ENCODE measurements at regions not wholly inside any gene's neighbourhood (a gene's known extent, or its start where the extent isn't known, plus 50 kb on each side); places are given as distances from the start of the nearest gene placed in this dataset.

DNA sequence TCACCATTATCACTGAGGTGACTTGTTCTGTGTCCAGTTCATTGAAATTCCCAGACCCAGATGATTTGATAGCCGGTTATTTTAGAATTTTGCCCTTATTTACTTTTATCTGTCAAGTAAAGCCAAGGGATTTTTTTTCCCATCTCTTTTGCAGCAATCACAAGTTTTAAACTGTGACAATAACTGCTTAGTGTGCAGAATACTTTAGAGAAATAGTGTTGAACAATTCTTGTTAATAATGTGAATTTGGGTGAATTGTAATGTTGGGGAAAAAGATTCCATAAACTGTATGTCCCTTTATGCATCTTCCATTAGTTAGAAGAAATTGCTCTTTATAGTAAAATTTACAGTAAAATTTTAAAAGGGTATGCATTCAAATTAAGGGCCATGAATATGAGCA, 79.5 kb downstream of the SLITRK6 start:
- no peak for TF ChIP-seq POLR2AphosphoS5 (IDR thresholded peaks at IDR 0.05)
- TF ChIP-seq POLR2A (IDR thresholded peaks at IDR 0.05), result no peak
- TF ChIP-seq, protein P1, sequence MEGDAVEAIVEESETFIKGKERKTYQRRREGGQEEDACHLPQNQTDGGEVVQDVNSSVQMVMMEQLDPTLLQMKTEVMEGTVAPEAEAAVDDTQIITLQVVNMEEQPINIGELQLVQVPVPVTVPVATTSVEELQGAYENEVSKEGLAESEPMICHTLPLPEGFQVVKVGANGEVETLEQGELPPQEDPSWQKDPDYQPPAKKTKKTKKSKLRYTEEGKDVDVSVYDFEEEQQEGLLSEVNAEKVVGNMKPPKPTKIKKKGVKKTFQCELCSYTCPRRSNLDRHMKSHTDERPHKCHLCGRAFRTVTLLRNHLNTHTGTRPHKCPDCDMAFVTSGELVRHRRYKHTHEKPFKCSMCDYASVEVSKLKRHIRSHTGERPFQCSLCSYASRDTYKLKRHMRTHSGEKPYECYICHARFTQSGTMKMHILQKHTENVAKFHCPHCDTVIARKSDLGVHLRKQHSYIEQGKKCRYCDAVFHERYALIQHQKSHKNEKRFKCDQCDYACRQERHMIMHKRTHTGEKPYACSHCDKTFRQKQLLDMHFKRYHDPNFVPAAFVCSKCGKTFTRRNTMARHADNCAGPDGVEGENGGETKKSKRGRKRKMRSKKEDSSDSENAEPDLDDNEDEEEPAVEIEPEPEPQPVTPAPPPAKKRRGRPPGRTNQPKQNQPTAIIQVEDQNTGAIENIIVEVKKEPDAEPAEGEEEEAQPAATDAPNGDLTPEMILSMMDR (IDR thresholded peaks at IDR 0.05 in 8 of 11, conservative IDR thresholded peaks at IDR 0.05 in 3 of 11), result no peak
- WGBS, 5 donors, result 86 to 98% (median 92%) methylated on average over 1 of the region's 1 CpG

DNA sequence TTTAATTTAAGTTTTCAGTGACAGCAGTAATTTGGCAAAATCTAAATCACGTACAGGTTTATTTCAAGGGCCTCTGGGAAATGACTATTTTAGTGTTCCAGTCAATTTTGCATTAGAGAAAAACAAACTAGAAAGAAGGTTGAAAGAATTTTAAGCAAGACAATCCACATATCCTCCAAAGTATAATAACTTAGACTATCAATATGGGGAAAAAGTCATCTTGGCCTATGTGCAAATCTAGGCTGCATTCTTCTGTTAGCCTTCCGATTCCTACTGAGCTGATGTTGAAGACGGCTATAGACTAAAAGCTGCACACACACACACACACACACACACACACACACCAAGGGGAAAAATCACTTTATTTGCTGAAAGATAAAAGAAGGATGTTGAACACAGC, 81.3 kb downstream of the SLITRK6 start:
- Histone ChIP-seq H3K4me3 (no peak overlapping the region), H3K36me3 (no peaks in the 10 kb centered on the region), H3K9me3 (no peaks in the 10 kb centered on the region), H3K27me3 (replicated peaks in 1 of 7) (no peaks in the 10 kb centered on the region), H3K4me1 (no peaks in the 10 kb centered on the region), H3K27ac (no peak overlapping the region)
- 78 to 90% (median 85%) methylated on average over 3 of the region's 3 CpGs for WGBS, 5 donors
- no peak for TF ChIP-seq POLR2A (IDR thresholded peaks at IDR 0.05)
- TF ChIP-seq, protein P1 (IDR thresholded peaks at IDR 0.05 in 8 of 11, conservative IDR thresholded peaks at IDR 0.05 in 3 of 11), result no peak
- no peak for TF ChIP-seq POLR2AphosphoS5 (IDR thresholded peaks at IDR 0.05)
- DNase-seq, result no peak
- intact Hi-C loops (cut with DNase I; ENCODE audit: low total_unique reads), result no loop called here

More for the DNA sequence above, 79.5 kb downstream of the SLITRK6 start:
- Histone ChIP-seq H3K36me3 (no peaks in the 10 kb centered on the region), H3K27me3 (replicated peaks in 1 of 7) (no peaks in the 10 kb centered on the region), H3K9me3 (no peaks in the 10 kb centered on the region), H3K4me1 (no peaks in the 10 kb centered on the region), H3K27ac (no peak overlapping the region), H3K4me3 (no peak overlapping the region)
- intact Hi-C loops (cut with DNase I; ENCODE audit: low total_unique reads), result no loop called here
- no peak for DNase-seq

DNA sequence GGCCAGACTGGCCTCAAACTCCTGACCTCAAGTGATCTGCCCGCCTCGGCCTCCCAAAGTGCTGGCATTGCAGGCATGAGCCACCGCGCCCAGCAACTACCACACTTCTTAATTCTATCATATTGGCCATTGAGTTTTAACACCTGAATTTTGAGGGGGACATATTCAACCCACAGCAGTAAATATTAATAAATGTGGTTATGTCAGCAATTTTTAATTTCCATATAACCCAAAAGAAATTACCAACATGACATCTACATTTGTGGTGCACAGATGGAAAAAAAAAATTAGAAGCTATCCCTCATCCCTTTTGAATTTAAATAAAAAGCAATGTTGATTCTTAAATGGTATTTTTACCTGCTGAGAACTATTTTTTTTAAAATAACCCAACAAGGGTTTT, 88.7 kb downstream of the SLITRK6 start:
- no peak for DNase-seq
- Histone ChIP-seq H3K27me3 (replicated peaks in 1 of 7) (no peaks in the 10 kb centered on the region), H3K36me3 (no peaks in the 10 kb centered on the region), H3K9me3 (peaks cover 0 to 5% (median 0%) of the 10 kb centered on the region in 8 donors), H3K27ac (no peak overlapping the region), H3K4me3 (no peak overlapping the region), H3K4me1 (no peaks in the 10 kb centered on the region)
- 96 to 100% (median 97%) methylated on average over 4 of the region's 4 CpGs for WGBS, 5 donors
- intact Hi-C loops (cut with DNase I; ENCODE audit: low total_unique reads), result no loop called here
- TF ChIP-seq POLR2AphosphoS5 (IDR thresholded peaks at IDR 0.05), result no peak
- TF ChIP-seq, protein P1 (IDR thresholded peaks at IDR 0.05 in 8 of 11, conservative IDR thresholded peaks at IDR 0.05 in 3 of 11), result no peak
- no peak for TF ChIP-seq POLR2A (IDR thresholded peaks at IDR 0.05)

DNA sequence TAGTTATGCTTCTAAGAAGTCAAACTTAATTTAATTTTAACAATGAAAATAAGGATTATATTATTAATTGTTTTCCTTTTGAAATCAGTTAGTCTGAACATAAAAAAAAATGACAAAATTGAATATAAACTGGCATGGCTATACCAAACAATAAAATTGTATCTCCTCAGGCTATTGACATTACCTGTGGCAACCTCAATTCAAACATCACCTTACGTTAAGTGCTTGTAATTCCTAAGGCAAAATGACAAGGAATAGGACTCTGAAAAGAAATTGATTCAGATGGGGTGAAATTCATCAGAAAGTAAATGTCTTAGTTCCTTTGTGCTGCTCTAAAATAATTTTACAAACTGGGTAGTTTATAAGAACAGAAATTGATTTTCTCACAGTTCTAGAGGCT, 89.5 kb downstream of the SLITRK6 start:
- H3K27ac ChIP-seq, result no peak overlapping the region
- intact Hi-C loops (cut with DNase I; ENCODE audit: low total_unique reads), result no loop called here
- no peaks in the 10 kb centered on the region for H3K4me1 ChIP-seq
- TF ChIP-seq POLR2AphosphoS5 (IDR thresholded peaks at IDR 0.05) (no peak), POLR2A (IDR thresholded peaks at IDR 0.05) (no peak)
- TF ChIP-seq, protein P1 (IDR thresholded peaks at IDR 0.05 in 8 of 11, conservative IDR thresholded peaks at IDR 0.05 in 3 of 11), result no peak
- no peak for DNase-seq
- H3K27me3 ChIP-seq (replicated peaks in 1 of 7), result no peaks in the 10 kb centered on the region
- no peaks in the 10 kb centered on the region for H3K36me3 ChIP-seq
- WGBS, 5 donors, result 70 to 88% (median 80%) methylated on average over 1 of the region's 1 CpG
- H3K9me3 ChIP-seq, result peaks cover 0 to 5% (median 0%) of the 10 kb centered on the region in 8 donors
- H3K4me3 ChIP-seq, result no peak overlapping the region
